GM21367 (cell line): ENCODE measurements at regions not wholly inside any gene's neighbourhood (a gene's known extent, or its start where the extent isn't known, plus 50 kb on each side); places are given as distances from the start of the nearest gene placed in this dataset.
"Not testable (repeated sequence)": the region's sequence is repeated elsewhere in the genome, so short reads cannot be mapped to it uniquely, and the experiment has no call there.

Experiments used
- ATAC-seq: cut with Tn5 transposase; IDR thresholded peaks from one replicate; pipeline ENCODE4 v1.9.1; 2021; ENCODE audit not compliant: unreplicated experiment

GRCh38 chr2:192555740-192556139, 361.0 kb upstream of the TMEFF2 start:
- ATAC-seq, result no peak

- no peak for ATAC-seq
Observed at GRCh38 chr2:192551760-192552159, 357.0 kb upstream of the TMEFF2 start.

- no peak for ATAC-seq
Observed at GRCh38 chr2:192546565-192546964, 351.8 kb upstream of the TMEFF2 start.

- ATAC-seq, result no peak
Observed at GRCh38 chr2:192544371-192544955, 349.7 kb upstream of the TMEFF2 start.

DNA sequence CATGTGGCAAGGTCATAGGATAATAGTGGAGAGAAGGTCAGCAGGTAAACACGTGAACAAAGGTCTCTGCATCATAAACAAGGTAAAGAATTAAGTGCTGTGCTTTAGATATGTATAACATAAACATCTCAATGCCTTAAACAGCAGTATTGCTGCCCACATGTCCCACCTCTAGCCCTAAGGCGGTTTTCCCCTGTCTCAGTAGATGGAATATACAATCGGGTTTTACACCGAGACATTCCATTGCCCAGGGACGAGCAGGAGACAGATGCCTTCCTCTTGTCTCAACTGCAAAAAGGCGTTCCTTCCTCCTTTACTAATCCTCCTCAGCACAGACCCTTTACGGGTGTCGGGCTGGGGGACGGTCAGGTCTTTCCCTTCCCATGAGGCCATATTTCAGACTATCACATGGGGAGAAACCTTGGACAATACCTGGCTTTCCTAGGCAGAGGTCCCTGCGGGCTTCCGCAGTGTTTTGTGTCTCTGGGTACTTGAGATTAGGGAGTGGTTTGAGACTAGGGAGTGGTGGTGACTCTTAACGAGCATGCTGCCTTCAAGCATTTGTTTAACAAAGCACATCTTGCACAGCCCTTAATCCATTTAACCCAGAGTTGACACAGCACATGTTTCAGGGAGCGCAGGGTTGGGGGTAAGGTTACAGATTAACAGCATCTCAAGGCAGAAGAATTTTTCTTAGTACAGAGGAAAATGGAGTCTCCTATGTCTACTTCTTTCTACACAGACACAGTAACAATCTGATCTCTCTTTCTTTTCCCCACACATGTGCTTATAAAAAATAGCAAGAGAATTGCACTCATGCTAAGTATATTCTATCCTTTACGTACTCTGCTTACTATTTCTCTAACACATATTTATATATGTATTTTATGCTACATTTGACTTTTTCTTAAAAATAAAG, 347.7 kb upstream of the TMEFF2 start:
- ATAC-seq, result not testable (repeated sequence)

DNA sequence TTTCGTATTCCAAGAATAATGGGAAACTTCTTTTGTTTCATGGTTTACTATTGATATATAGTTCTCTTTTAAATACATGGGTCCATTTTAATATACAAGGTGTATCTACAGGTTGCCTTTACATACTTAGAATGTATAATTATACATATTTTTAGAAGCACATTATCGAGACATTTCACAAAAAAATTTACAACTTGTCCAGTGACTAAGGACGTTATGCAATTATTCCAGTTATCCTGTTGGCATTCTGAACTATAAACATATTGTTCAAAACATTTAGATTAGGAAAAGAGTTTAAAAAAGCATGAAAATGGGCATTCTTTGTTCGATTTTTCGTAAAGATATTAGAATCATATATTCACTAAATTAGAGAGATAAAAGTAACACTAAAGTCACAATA, 344.6 kb upstream of the TMEFF2 start:
- no peak for ATAC-seq

- ATAC-seq, result no peak
Observed at GRCh38 chr2:192536922-192537624, 342.3 kb upstream of the TMEFF2 start.

DNA sequence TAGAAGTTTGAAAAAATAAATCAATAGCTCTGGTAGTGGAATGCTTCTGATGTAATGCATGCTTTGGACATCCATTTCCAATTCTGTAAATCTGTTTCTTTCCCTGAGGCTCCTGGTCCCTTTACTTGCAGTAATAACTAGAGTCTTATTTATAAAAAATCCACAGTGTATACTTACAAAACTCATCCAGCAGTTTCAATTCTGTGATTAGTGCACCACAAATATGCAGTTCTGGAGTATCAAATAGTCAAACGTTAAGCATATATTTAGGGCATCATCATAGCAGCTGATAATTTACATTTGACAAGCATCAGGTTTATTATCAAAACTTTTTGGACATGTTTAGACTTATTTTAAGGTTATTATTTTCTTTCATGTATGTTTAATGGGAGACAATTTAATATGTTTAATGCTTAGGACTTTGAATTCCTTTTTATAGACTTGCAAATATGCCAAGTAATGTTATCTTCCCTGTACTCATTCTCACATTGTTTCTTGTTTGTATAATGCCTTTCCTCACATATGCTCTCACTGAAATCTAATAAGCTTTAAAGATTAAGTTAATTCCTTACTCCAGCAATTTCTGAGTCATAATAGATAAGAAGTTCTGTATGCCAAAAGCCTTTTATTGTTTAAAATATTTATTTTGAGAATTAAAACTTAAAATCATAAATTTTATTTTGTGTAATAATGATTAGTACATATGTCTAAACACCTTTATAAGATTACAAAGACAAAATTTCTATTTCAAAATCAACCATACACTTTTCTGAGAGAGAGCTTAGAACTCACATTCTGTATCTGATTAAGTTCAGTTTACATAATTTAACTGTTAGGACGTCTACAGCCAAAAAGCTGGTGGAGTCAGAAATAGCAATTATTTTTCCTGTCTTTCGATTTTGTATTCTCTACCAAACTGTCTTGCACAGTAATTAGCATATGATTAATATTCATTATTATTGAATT, 341.5 kb upstream of the TMEFF2 start:
- no peak for ATAC-seq

GRCh38 chr2:192534072-192534471, 339.3 kb upstream of the TMEFF2 start:
- no peak for ATAC-seq

GRCh38 chr2:192524642-192525251, 330.0 kb upstream of the TMEFF2 start:
- ATAC-seq, result not testable (repeated sequence)

DNA sequence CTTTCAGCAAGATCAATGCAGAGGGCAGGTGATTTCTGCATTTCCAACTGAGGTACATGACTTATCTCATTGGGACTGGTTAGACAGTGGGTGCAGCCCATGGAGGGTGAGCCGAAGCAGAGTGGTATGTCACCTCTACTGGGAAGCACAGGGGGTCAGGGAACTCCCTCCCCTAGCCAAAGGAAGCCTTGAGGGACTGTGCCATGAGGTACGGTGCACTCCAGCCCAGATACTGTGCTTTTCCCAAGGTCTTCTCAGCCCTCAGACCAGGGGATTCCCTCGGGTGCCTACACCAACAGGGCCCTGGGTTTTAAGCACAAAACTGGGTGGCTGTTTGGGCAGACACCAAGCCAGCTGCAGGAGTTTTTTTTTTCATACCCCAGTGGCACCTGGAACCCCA, 329.5 kb upstream of the TMEFF2 start:
- ATAC-seq, result not testable (repeated sequence)

DNA sequence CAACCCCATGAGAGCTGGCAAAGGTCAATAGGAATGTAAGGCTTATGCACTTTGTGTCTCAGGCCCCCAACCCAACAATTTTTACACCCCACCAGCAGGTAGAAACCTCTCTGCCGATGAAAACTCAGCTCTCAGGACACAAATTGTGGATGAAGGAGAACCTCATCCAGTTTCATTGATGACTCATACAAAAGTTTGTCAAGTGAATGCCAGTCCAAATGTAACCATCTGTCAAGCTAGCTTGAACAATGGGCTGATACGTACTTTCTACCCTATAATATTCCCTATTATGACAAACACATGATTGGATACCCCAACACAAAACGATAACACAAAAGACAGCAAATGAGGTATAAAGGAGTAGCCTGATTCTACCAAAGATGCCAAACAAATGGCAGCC, 321.2 kb upstream of the TMEFF2 start:
- ATAC-seq, result no peak

- ATAC-seq, result no peak
Observed at GRCh38 chr2:192513575-192513974, 318.8 kb upstream of the TMEFF2 start.

GRCh38 chr2:192507836-192508450, 313.2 kb upstream of the TMEFF2 start:
- ATAC-seq, result not testable (repeated sequence)

GRCh38 chr2:192500550-192501200, 305.9 kb upstream of the TMEFF2 start:
- ATAC-seq, result no peak

DNA sequence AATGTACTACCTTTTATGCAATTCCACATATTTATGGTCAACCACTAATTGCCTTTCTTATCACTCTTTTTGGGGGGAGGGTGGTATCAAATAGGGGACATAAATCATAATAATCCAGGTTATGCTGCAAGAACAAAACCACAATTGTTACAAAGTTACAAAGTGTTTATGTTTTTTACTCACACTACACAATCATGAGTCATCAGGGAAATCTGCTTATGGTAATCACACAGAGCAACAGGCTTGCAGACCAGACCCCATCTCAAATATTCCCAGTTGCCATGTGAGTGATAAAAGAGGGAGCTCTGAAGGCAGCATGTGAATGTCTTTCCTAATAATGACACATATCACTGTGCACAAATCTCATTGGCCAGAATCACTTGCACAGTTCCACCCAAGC, 304.7 kb upstream of the TMEFF2 start:
- no peak for ATAC-seq

DNA sequence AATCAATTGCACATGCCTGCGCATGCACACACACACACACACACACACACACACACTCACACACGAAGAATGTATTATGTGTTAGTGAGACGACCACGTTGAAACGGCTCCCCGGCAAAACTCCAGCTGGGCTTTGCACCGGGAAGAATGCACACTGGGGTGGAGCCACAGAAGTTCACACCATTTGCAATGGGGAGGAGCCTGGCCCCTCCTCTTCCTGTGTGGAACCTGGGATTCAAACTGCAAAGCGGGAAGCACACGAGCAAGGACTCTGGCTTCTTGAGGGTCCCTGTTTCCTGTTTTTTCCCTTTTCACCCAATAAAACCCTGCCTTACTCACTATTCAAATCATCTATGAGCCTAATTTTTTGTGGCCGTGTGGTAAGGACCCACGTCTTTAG, 304.0 kb upstream of the TMEFF2 start:
- ATAC-seq, result no peak

GRCh38 chr2:192488158-192488557, 293.4 kb upstream of the TMEFF2 start:
- ATAC-seq, result not testable (repeated sequence)

DNA sequence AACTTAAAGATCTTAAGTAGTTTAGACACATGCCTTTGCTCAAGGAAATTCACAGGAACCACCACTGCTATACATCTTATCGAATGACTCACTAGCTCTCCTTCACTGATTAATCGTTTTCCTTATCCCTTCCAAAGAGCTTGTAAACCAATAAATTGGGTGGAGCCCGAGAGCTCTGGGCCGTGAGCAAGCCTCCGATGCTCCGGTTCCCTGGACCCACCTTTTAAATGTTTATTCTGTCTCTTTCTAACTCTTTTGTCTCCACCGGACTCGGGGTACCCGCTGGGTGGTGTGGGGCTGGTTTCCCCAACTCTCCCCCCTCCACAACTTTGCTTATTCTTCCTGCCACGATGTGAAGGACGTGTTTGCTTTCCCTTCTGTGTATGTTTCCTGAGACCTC, 292.9 kb upstream of the TMEFF2 start:
- ATAC-seq, result no peak
